Erythroblast (primary cell): ENCODE measurements at regions not wholly inside any gene's neighbourhood (a gene's known extent, or its start where the extent isn't known, plus 50 kb on each side); places are given as distances from the start of the nearest gene placed in this dataset.

ENCODE experiments used
- GATA1 ChIP-seq: IDR thresholded peaks from 2 replicates; pipeline ENCODE4 v1.6.1; 2011; ENCODE audit warnings: low read depth, mild to moderate bottlenecking, control low read depth, low read length, moderate library complexity
- POLR2A ChIP-seq: IDR thresholded peaks from 2 replicates; pipeline ENCODE4 v1.6.1; 2011; ENCODE audit warnings: mild to moderate bottlenecking, low read length

- TF ChIP-seq POLR2A (no peak), GATA1 (no peak)
Measured at GRCh38 chr6:23202207-23202606, 632.8 kb downstream of the HDGFL1 start.
